IMR-90 (cell line): ENCODE measurements at regions not wholly inside any gene's neighbourhood (a gene's known extent, or its start where the extent isn't known, plus 50 kb on each side); places are given as distances from the start of the nearest gene placed in this dataset.

Experiments used
- ATAC-seq: fragments of 200-7000 bp; cut with Tn5 transposase; 2 replicates; pipeline ENCODE4 v1.9.1; 2020; ENCODE audit warnings: low read depth, mild to moderate bottlenecking, moderate library complexity
- BruUV-seq: library from RNA; stranded (reverse); fragments of 400-500 nt; replicated peaks from 2 replicates; lab custom pipeline; 2021; lab: Mats Ljungman, UMichigan
- CTCF ChIA-PET: fragments of 300-600 bp; formaldehyde crosslinking; extraction: SDS; loops from one replicate; lab custom pipeline; 2021; ENCODE audit warnings: antibody characterized with exemption; lab: Yijun Ruan, JAX
- POLR2A ChIA-PET: fragments of 300-600 bp; sonication (Branson Sonifier 250); formaldehyde crosslinking; loops from one replicate; lab custom pipeline; 2022; ENCODE audit warnings: antibody characterized with exemption; ENCODE audit not compliant: unreplicated experiment; lab: Charles Lee
- DNase-seq: peaks from one replicate; pipeline ENCODE4 v3.0.0; 2013
- H2AFZ ChIP-seq: replicated peaks from 2 replicates; pipeline ENCODE3; 2013; ENCODE audit warnings: low read length, mild to moderate bottlenecking; ENCODE audit not compliant: poor library complexity
- H2AK5ac ChIP-seq: 2 replicates; pipeline ENCODE4 v1.6.1; 2013; ENCODE audit warnings: low read depth, low read length, inconsistent platforms
- H2AK9ac ChIP-seq: replicated peaks from 2 replicates; pipeline ENCODE3; 2013; ENCODE audit warnings: mild to moderate bottlenecking, low read depth, low read length, moderate library complexity; ENCODE audit not compliant: poor library complexity
- H2BK120ac ChIP-seq: 2 replicates; pipeline ENCODE4 v1.6.1; 2013; ENCODE audit warnings: low read depth, low read length, inconsistent platforms
- H2BK15ac ChIP-seq: 3 replicates; pipeline ENCODE4 v1.6.1; 2013; ENCODE audit warnings: low read depth, low read length, inconsistent platforms
- H2BK20ac ChIP-seq: 2 replicates; pipeline ENCODE4 v1.6.1; 2013; ENCODE audit warnings: low read depth, mild to moderate bottlenecking, inconsistent platforms, low read length, moderate library complexity
- H2BK5ac ChIP-seq: 2 replicates; pipeline ENCODE4 v1.6.1; 2013; ENCODE audit warnings: mild to moderate bottlenecking, low read depth, low read length, inconsistent platforms; ENCODE audit not compliant: poor library complexity, severe bottlenecking
- H3K14ac ChIP-seq: replicated peaks from 2 replicates; pipeline ENCODE4 v1.6.1; 2013; ENCODE audit warnings: low read depth, low read length, inconsistent platforms
- H3K18ac ChIP-seq: 2 replicates; pipeline ENCODE4 v1.6.1; 2013; ENCODE audit warnings: low read depth, low read length, control low read depth
- H3K23ac ChIP-seq: 2 replicates; pipeline ENCODE4 v1.6.1; 2013; ENCODE audit warnings: low read depth, low read length, inconsistent platforms
- H3K27ac ChIP-seq: 2 replicates; pipeline ENCODE4 v1.5.1; 2013; ENCODE audit warnings: mild to moderate bottlenecking, control low read depth, low read length; ENCODE audit not compliant: insufficient read depth
- H3K27me3 ChIP-seq: 2 replicates; pipeline ENCODE4 v1.6.1; 2013; ENCODE audit warnings: low read length; ENCODE audit not compliant: control insufficient read depth, insufficient read depth
- H3K36me3 ChIP-seq: 2 replicates; pipeline ENCODE4 v1.6.1; 2013; ENCODE audit warnings: low read length, mixed read lengths; ENCODE audit not compliant: control insufficient read depth, insufficient read depth
- H3K4ac ChIP-seq: 2 replicates; pipeline ENCODE4 v1.6.1; 2013; ENCODE audit warnings: low read depth, low read length, inconsistent platforms
- H3K4me1 ChIP-seq: 2 replicates; pipeline ENCODE4 v1.6.1; 2013; ENCODE audit warnings: low read length, mixed read lengths; ENCODE audit not compliant: control insufficient read depth, insufficient read depth
- H3K4me2 ChIP-seq: 2 replicates; pipeline ENCODE4 v1.6.1; 2013; ENCODE audit warnings: low read depth, mild to moderate bottlenecking, control low read depth, low read length, moderate library complexity
- H3K4me3 ChIP-seq: 2 replicates; pipeline ENCODE4 v1.5.1; 2013; ENCODE audit warnings: low read depth, mild to moderate bottlenecking, control low read depth, low read length, moderate library complexity; ENCODE audit not compliant: insufficient read depth
- H3K56ac ChIP-seq: 2 replicates; pipeline ENCODE4 v1.6.1; 2013; ENCODE audit warnings: low read length, inconsistent platforms; ENCODE audit not compliant: insufficient read depth; ENCODE audit errors: extremely low read depth
- H3K79me1 ChIP-seq, 2 experiments: 2 replicates each; pipeline ENCODE4 v1.6.1; 2013; ENCODE audit warnings: low read length in 2 of 2, inconsistent platforms in 1 of 2, low read depth in 1 of 2
- H3K9ac ChIP-seq: 2 replicates; pipeline ENCODE4 v1.6.1; 2013; ENCODE audit warnings: low read depth, low read length, control low read depth
- H3K9me1 ChIP-seq: 2 replicates; pipeline ENCODE4 v1.6.1; 2013; ENCODE audit warnings: low read length, inconsistent platforms; ENCODE audit not compliant: insufficient read depth
- H3K9me3 ChIP-seq: 2 replicates; pipeline ENCODE4 v1.6.1; 2013; ENCODE audit warnings: low read length; ENCODE audit not compliant: control insufficient read depth, insufficient read depth
- H4K20me1 ChIP-seq: 2 replicates; pipeline ENCODE4 v1.6.1; 2013; ENCODE audit warnings: low read length, inconsistent platforms; ENCODE audit not compliant: insufficient read depth
- H4K5ac ChIP-seq: 2 replicates; pipeline ENCODE4 v1.6.1; 2013; ENCODE audit warnings: mild to moderate bottlenecking, low read depth, low read length, control low read depth
- H4K8ac ChIP-seq, 2 experiments: 2 replicates each; pipeline ENCODE4 v1.6.1; 2013; ENCODE audit warnings: low read depth in 2 of 2, low read length in 2 of 2, control low read depth in 1 of 2, inconsistent platforms in 1 of 2
- H4K91ac ChIP-seq: 2 replicates; pipeline ENCODE4 v1.6.1; 2013; ENCODE audit warnings: low read depth, low read length, inconsistent platforms; ENCODE audit not compliant: insufficient read depth
- BHLHE40 ChIP-seq: fragments of 150-350 bp; IDR thresholded peaks from 2 replicates; pipeline ENCODE4 v1.6.1; 2016; ENCODE audit warnings: mild to moderate bottlenecking, low read depth, low read length
- CEBPB ChIP-seq: IDR thresholded peaks from 2 replicates; pipeline ENCODE4 v1.6.1; 2012; ENCODE audit warnings: low read depth, low read length, improper control_type of control experiment
- CHD1 ChIP-seq: IDR thresholded peaks from 2 replicates; pipeline ENCODE4 v1.6.1; 2012; ENCODE audit warnings: low read depth, low read length, improper control_type of control experiment
- CTCF ChIP-seq: conservative IDR thresholded peaks from 2 replicates; pipeline ENCODE4 v1.5.1; 2012; ENCODE audit warnings: mild to moderate bottlenecking, low read depth, low read length, improper control_type of control experiment
- ELK1 ChIP-seq: fragments of 150-350 bp; IDR thresholded peaks from 2 replicates; pipeline ENCODE4 v1.6.1; 2016; ENCODE audit warnings: low read depth, mild to moderate bottlenecking, low read length, moderate library complexity, borderline replicate concordance
- FOS ChIP-seq: fragments of 150-350 bp; IDR thresholded peaks from 2 replicates; pipeline ENCODE4 v1.6.1; 2016; ENCODE audit warnings: low read depth, low read length
- MAFK ChIP-seq: IDR thresholded peaks from 2 replicates; pipeline ENCODE4 v1.6.1; 2012; ENCODE audit warnings: low read depth, low read length, improper control_type of control experiment
- MAZ ChIP-seq: IDR thresholded peaks from 2 replicates; pipeline ENCODE4 v1.6.1; 2012; ENCODE audit warnings: low read depth, mild to moderate bottlenecking, low read length, improper control_type of control experiment, moderate library complexity, borderline replicate concordance
- MXI1 ChIP-seq: IDR thresholded peaks from 2 replicates; pipeline ENCODE4 v1.6.1; 2012; ENCODE audit warnings: low read depth, mild to moderate bottlenecking, low read length, moderate library complexity, borderline replicate concordance
- NFE2L2 ChIP-seq: fragments of 150-350 bp; IDR thresholded peaks from 2 replicates; pipeline ENCODE4 v1.6.1; 2016; ENCODE audit warnings: low read depth, mild to moderate bottlenecking, low read length
- POLR2A ChIP-seq: IDR thresholded peaks from 2 replicates; pipeline ENCODE4 v1.6.1; 2012; ENCODE audit warnings: mild to moderate bottlenecking, low read depth, low read length
- RAD21 ChIP-seq: IDR thresholded peaks from 2 replicates; pipeline ENCODE4 v1.6.1; 2012; ENCODE audit warnings: low read length, improper control_type of control experiment
- RCOR1 ChIP-seq: IDR thresholded peaks from 2 replicates; pipeline ENCODE4 v1.6.1; 2012; ENCODE audit warnings: mild to moderate bottlenecking, low read length, improper control_type of control experiment; ENCODE audit not compliant: insufficient replicate concordance
- RFX5 ChIP-seq: IDR thresholded peaks from 2 replicates; pipeline ENCODE4 v1.8.0; 2012; ENCODE audit warnings: low read depth, mild to moderate bottlenecking, low read length, moderate library complexity
- SMC3 ChIP-seq: fragments of 150-350 bp; IDR thresholded peaks from 2 replicates; pipeline ENCODE4 v1.6.1; 2016; ENCODE audit warnings: low read depth, mild to moderate bottlenecking, antibody characterized with exemption, low read length, moderate library complexity
- USF2 ChIP-seq: fragments of 150-350 bp; IDR thresholded peaks from 2 replicates; pipeline ENCODE4 v1.6.1; 2017; ENCODE audit warnings: mild to moderate bottlenecking, antibody characterized with exemption, low read length, low read depth
- WGBS, 2 experiments: methylation state at CpG; one replicate each; pipeline versions ENCODE4 v1.1.5 to v1.1.7; 2013; ENCODE audit warnings: missing lambda C conversion rate in 2 of 2; ENCODE audit not compliant: insufficient read length in 1 of 2; ENCODE audit errors: extremely low coverage in 2 of 2; 5-methylcytosine and 5-hydroxymethylcytosine counted together
- dilution Hi-C: fragments of 300-500 bp; cut with HindIII; formaldehyde crosslinking; loops from one replicate; pipeline ENCODE4 v1.14.3; 2018; ENCODE audit warnings: low sequenced_read_pairs; ENCODE audit not compliant: unreplicated experiment
- in situ Hi-C: fragments of 300-500 bp; cut with MboI; formaldehyde crosslinking; loops from 3 replicates; pipeline ENCODE4 v1.14.3; 2019; ENCODE audit warnings: low sequenced_read_pairs, inconsistent platforms, mixed read lengths
- intact Hi-C: fragments of 100-400 bp; cut with micrococcal nuclease; formaldehyde crosslinking; loops from 2 replicates; pipeline ENCODE4 v1.10.0; 2022

GRCh38 chr6:7035837-7036249 is 71.9 kb upstream of the RREB1 start:
- ChIA-PET CTCF (interaction anchor here (0.7 kb wide), 1 partner anchor 45 kb away, joined by 13 read pairs; no protein-coding TSS in a partner anchor), POLR2A (interaction anchor here (0.6 kb wide), 1 partner anchor 12 kb away, joined by 4 read pairs; no protein-coding TSS in a partner anchor)
- H3K4ac ChIP-seq = no peak overlapping the region
- H2BK5ac ChIP-seq = no peak overlapping the region
- dilution Hi-C loops (no loop called here), in situ Hi-C loops (no loop called here), intact Hi-C loops (no loop called here)
- H3K27me3 ChIP-seq = peaks cover 11% of the 10 kb centered on the region
- peaks cover 2% of the 10 kb centered on the region; the same call in 1 of the 2 replicates for H3K9me3 ChIP-seq
- DNase-seq (no peak), ATAC-seq (no peak)
- no peak overlapping the region for H3K9ac ChIP-seq
- no peaks in the 10 kb centered on the region for H4K20me1 ChIP-seq
- H3K18ac ChIP-seq = no peak overlapping the region
- no peak overlapping the region for H2BK120ac ChIP-seq
- H2AK5ac ChIP-seq = no peak overlapping the region
- no peak overlapping the region for H2AK9ac ChIP-seq
- H3K23ac ChIP-seq = no peak overlapping the region
- no peak overlapping the region for H3K4me3 ChIP-seq
- no peak overlapping the region for H4K8ac ChIP-seq
- no peak overlapping the region for H3K4me2 ChIP-seq
- no peak overlapping the region for H3K27ac ChIP-seq
- no peak overlapping the region for H2BK20ac ChIP-seq
- no peak overlapping the region for H3K14ac ChIP-seq
- H3K36me3 ChIP-seq = no peaks in the 10 kb centered on the region
- TF ChIP-seq ELK1 = no peak
- TF ChIP-seq MAZ = no peak
- TF ChIP-seq SMC3 = no peak
- no peak for TF ChIP-seq FOS
- TF ChIP-seq MAFK = no peak
- TF ChIP-seq RAD21 = no peak
- TF ChIP-seq CTCF = no peak
- no peak for TF ChIP-seq RFX5
- no peak for TF ChIP-seq NFE2L2
- TF ChIP-seq MXI1 = no peak
- TF ChIP-seq CHD1 = no peak
- TF ChIP-seq POLR2A = no peak
- TF ChIP-seq BHLHE40 = no peak
- no peak for TF ChIP-seq USF2
- TF ChIP-seq RCOR1 = no peak
- no peak for TF ChIP-seq CEBPB
- H3K4me1 ChIP-seq = no peaks in the 10 kb centered on the region
- H3K56ac ChIP-seq = no peak overlapping the region
- no CpG with 5 or more reads among the region's 2 CpGs for WGBS, 2 experiments
- H4K91ac ChIP-seq = no peak overlapping the region
- BruUV-seq = no TSS peak
- H4K5ac ChIP-seq = no peak overlapping the region
- H2BK15ac ChIP-seq = no peak overlapping the region
- H3K79me1 ChIP-seq = no peaks in the 10 kb centered on the region
- H2AFZ ChIP-seq = no peak overlapping the region
- H3K9me1 ChIP-seq = no peaks in the 10 kb centered on the region
